Esophagus muscularis mucosa (tissue), 4 donors: ENCODE measurements at regions not wholly inside any gene's neighbourhood (a gene's known extent, or its start where the extent isn't known, plus 50 kb on each side); places are given as distances from the start of the nearest gene placed in this dataset.

Source experiments
- CTCF ChIP-seq, 3 experiments: fragments of 200-600 bp in 2 of 3; fragments of 450-650 bp in 1 of 3; sonication (generic) in 2 of 3; IDR thresholded peaks; one replicate each; pipeline ENCODE4 v1.5.1; 2017 to 2019; ENCODE audit warnings: antibody characterized with exemption in 3 of 3, mild to moderate bottlenecking in 2 of 3, moderate library complexity in 1 of 3
- EP300 ChIP-seq: sonication (generic); formaldehyde crosslinking; IDR thresholded peaks from one replicate; pipeline ENCODE4 v1.6.1; 2017; ENCODE audit warnings: antibody characterized with exemption
- POLR2A ChIP-seq: fragments of 450-650 bp; IDR thresholded peaks from one replicate; pipeline ENCODE4 v1.6.1; 2017; ENCODE audit warnings: antibody characterized with exemption, moderate library complexity, mild to moderate bottlenecking, low read depth
- POLR2AphosphoS5 ChIP-seq, 2 donors: sonication (generic); formaldehyde crosslinking; IDR thresholded peaks; one replicate each; pipeline ENCODE4 v1.6.1; 2017; ENCODE audit warnings: antibody characterized with exemption in 2 of 2

- TF ChIP-seq CTCF (IDR thresholded peaks at IDR 0.05), result no peak
- TF ChIP-seq POLR2A, result no peak
- no peak for TF ChIP-seq EP300
- TF ChIP-seq POLR2AphosphoS5 (IDR thresholded peaks at IDR 0.05), result no peak
Observed at GRCh38 chr6:84868149-84868548, 103.8 kb upstream of the TBX18 start.
